Ascending aorta (tissue), 2 donors: ENCODE measurements at regions not wholly inside any gene's neighbourhood (a gene's known extent, or its start where the extent isn't known, plus 50 kb on each side); places are given as distances from the start of the nearest gene placed in this dataset.

Source experiments
- DNase-seq, 2 donors: peaks; one replicate each; pipeline ENCODE4 v3.0.0-alpha.2; 2019; ENCODE audit warnings: low spot score in 2 of 2
- H3K27ac ChIP-seq, 2 donors: fragments of 200-600 bp; sonication (generic); one replicate each; pipeline ENCODE4 v1.5.1; 2016 to 2017; ENCODE audit warnings: mild to moderate bottlenecking in 1 of 2
- H3K27me3 ChIP-seq: fragments of 200-600 bp; sonication (generic); one replicate; pipeline ENCODE4 v1.5.1; 2017
- H3K36me3 ChIP-seq, 2 donors: fragments of 200-600 bp; sonication (generic); one replicate each; pipeline ENCODE4 v1.5.1; 2016
- H3K4me1 ChIP-seq, 2 donors: fragments of 200-600 bp; sonication (generic); one replicate each; pipeline ENCODE4 v1.5.1; 2016 to 2017; ENCODE audit warnings: mild to moderate bottlenecking in 1 of 2
- H3K4me3 ChIP-seq, 2 donors: fragments of 200-600 bp; sonication (generic); one replicate each; pipeline ENCODE4 v1.5.1; 2016 to 2017; ENCODE audit warnings: mild to moderate bottlenecking in 1 of 2
- H3K9me3 ChIP-seq, 2 donors: fragments of 200-600 bp; sonication (generic); one replicate each; pipeline ENCODE4 v1.5.1; 2016
- intact Hi-C: fragments of 100-400 bp; cut with DNase I; formaldehyde crosslinking; loops from one replicate; pipeline ENCODE4 v1.15.1; 2023
- TF ChIP-seq, protein P1 (sequence below), 3 experiments: fragments of 200-600 bp in 2 of 3; fragments of 450-650 bp in 1 of 3; sonication (generic) in 2 of 3; IDR thresholded peaks; one replicate each; pipeline ENCODE4 v1.5.1; 2016 to 2019; ENCODE audit warnings: antibody characterized with exemption in 3 of 3, mild to moderate bottlenecking in 1 of 3, moderate library complexity in 1 of 3

DNA sequence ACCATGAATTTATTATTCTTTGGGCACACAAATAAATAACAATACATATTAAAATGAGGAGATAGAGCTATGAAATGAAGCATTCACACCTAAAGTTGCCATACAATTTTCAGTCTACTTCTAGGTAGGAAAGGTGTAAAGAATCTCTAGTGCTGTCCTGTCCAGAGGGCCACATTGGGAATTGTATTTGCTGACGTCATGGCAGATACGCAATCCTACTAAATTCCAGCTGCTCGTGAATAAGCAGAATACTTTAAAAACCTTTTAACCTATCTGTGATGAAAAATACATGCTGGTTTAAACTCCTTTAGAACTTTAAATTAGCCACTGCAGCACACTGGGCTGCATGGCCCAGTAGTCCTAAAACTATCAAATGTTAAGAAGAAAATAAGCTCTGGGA lies 236.1 kb downstream of the FSCB start:
- Histone ChIP-seq H3K4me3 (no peak overlapping the region), H3K9me3 (no peaks in the 10 kb centered on the region), H3K4me1 (no peaks in the 10 kb centered on the region), H3K27me3 (no peaks in the 10 kb centered on the region), H3K36me3 (no peaks in the 10 kb centered on the region), H3K27ac (no peak overlapping the region)
- DNase-seq: no peak
- TF ChIP-seq, protein P1, sequence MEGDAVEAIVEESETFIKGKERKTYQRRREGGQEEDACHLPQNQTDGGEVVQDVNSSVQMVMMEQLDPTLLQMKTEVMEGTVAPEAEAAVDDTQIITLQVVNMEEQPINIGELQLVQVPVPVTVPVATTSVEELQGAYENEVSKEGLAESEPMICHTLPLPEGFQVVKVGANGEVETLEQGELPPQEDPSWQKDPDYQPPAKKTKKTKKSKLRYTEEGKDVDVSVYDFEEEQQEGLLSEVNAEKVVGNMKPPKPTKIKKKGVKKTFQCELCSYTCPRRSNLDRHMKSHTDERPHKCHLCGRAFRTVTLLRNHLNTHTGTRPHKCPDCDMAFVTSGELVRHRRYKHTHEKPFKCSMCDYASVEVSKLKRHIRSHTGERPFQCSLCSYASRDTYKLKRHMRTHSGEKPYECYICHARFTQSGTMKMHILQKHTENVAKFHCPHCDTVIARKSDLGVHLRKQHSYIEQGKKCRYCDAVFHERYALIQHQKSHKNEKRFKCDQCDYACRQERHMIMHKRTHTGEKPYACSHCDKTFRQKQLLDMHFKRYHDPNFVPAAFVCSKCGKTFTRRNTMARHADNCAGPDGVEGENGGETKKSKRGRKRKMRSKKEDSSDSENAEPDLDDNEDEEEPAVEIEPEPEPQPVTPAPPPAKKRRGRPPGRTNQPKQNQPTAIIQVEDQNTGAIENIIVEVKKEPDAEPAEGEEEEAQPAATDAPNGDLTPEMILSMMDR (IDR thresholded peaks at IDR 0.05): no peak
- intact Hi-C loops: no loop called here

DNA sequence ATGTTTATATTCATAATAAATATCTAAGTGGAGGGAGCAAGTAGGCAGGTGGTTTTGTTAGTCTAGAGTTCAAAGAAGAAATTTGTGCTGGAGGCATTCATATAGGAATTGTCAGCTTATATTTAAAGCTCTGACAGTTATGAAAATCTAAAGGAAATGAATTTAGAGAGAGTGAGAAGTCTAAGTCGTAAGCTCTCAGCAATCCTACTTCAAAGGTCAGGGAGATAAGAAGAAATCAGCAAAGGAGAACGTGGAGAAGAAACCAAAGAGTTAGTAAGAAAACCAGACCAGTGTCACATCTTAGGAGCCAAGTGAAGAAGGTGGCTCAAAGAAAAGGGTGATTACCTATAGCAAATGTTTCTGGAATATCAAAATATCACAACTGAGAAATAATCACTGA lies 241.8 kb downstream of the FSCB start:
- no peak overlapping the region for H3K27ac ChIP-seq
- DNase-seq: no peak
- intact Hi-C loops: no loop called here
- no peaks in the 10 kb centered on the region for H3K36me3 ChIP-seq
- no peaks in the 10 kb centered on the region for H3K4me1 ChIP-seq
- TF ChIP-seq, protein P1 (IDR thresholded peaks at IDR 0.05): no peak
- H3K27me3 ChIP-seq: no peaks in the 10 kb centered on the region
- no peak overlapping the region for H3K4me3 ChIP-seq
- no peaks in the 10 kb centered on the region for H3K9me3 ChIP-seq

DNA sequence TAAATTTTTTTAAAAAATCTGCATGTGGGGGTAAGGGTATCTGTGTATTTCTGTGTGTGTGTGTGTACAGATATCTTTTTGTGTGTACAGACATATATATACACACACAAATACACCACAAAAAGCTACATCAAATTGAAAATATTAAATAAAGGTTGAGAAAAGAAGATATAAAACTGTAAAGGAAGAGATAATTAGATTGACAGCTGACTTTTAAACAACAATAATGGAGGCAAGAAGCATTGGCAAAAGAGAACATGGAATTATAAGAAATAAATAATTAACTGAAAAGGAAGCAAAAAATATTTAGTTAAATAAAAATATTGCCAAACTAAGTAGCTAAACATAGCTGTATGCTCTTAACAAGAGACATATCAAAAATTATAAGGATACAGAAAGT lies 291.4 kb downstream of the FSCB start:
- DNase-seq: no peak
- no peaks in the 10 kb centered on the region for H3K36me3 ChIP-seq
- no peak overlapping the region for H3K27ac ChIP-seq
- H3K4me1 ChIP-seq: no peaks in the 10 kb centered on the region
- no peaks in the 10 kb centered on the region for H3K9me3 ChIP-seq
- intact Hi-C loops: no loop called here
- TF ChIP-seq, protein P1 (IDR thresholded peaks at IDR 0.05): no peak
- no peak overlapping the region for H3K4me3 ChIP-seq
- no peaks in the 10 kb centered on the region for H3K27me3 ChIP-seq

DNA sequence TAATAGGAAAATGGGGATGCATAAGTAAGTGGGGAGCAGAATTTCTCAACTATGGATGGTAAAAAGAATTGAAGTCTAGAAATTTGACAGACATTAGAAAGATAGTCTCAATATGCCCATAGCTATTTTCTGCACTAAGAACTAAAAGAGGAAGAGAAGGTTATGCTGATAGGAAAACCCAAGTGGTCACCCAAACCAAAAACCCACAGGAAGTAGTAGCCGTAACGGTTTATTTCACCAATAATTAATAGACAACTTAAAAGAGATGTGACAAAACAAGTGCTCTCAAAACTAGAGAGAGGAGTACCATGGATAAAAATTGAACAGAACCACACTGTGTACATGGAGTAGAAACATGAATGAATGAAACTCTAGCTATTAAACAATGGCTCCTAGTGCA lies 295.4 kb downstream of the FSCB start:
- no peak overlapping the region for H3K27ac ChIP-seq
- TF ChIP-seq, protein P1 (IDR thresholded peaks at IDR 0.05): no peak

DNA sequence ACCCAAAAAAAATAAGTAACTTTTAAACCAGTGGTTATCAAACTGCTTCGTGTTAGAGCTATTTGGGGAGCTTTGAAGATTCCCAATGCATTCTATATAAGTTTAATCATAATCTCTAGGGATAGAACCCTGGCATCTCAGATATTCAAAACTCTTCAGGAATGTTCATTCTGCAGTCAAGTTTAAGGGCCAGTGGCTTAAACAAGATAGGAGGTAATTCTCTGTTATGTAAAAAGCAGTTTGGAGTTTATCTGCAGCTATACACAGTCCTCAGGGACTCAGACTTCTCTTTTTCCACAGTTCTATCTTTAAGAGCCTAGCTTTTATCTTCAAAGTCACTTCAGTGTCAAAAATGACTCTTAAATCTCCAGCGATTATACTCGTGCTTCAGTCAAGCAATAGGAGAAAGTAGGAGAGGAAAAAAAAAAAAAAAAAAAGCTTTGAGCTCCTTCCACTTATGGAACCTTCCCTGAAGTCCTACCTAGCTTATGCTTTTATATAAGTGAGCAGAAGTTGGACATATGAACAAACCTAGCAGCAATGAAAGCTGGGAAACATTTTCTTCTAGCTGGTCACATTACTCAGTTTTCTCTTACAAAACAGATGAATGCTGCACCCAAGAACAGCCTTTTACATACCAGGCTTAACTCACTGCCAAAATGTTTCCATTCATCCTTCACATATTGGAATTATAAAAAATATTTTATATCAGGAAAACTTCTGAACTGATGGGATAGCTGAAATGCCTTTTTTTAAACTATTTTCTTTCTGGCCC lies 302.8 kb downstream of the FSCB start:
- H3K9me3 ChIP-seq: no peaks in the 10 kb centered on the region
- no peak overlapping the region for H3K27ac ChIP-seq
- TF ChIP-seq, protein P1 (IDR thresholded peaks at IDR 0.05): no peak
- intact Hi-C loops: no loop called here
- H3K4me3 ChIP-seq: no peak overlapping the region
- DNase-seq: no peak
- no peaks in the 10 kb centered on the region for H3K4me1 ChIP-seq
- H3K36me3 ChIP-seq: no peaks in the 10 kb centered on the region
- no peaks in the 10 kb centered on the region for H3K27me3 ChIP-seq

More for the DNA sequence above, 295.4 kb downstream of the FSCB start:
- Histone ChIP-seq H3K36me3 (no peaks in the 10 kb centered on the region), H3K9me3 (no peaks in the 10 kb centered on the region), H3K27me3 (no peaks in the 10 kb centered on the region), H3K4me1 (no peaks in the 10 kb centered on the region), H3K4me3 (no peak overlapping the region)
- no peak for DNase-seq
- intact Hi-C loops: no loop called here
